CD4-positive, alpha-beta T cell treated with Interferon gamma for 1 hour (primary cell): ENCODE measurements at regions not wholly inside any gene's neighbourhood (a gene's known extent, or its start where the extent isn't known, plus 50 kb on each side); places are given as distances from the start of the nearest gene placed in this dataset.

Source experiments
- DNase-seq: peaks from one replicate; pipeline ENCODE4 v3.0.0-alpha.2; 2020

DNA sequence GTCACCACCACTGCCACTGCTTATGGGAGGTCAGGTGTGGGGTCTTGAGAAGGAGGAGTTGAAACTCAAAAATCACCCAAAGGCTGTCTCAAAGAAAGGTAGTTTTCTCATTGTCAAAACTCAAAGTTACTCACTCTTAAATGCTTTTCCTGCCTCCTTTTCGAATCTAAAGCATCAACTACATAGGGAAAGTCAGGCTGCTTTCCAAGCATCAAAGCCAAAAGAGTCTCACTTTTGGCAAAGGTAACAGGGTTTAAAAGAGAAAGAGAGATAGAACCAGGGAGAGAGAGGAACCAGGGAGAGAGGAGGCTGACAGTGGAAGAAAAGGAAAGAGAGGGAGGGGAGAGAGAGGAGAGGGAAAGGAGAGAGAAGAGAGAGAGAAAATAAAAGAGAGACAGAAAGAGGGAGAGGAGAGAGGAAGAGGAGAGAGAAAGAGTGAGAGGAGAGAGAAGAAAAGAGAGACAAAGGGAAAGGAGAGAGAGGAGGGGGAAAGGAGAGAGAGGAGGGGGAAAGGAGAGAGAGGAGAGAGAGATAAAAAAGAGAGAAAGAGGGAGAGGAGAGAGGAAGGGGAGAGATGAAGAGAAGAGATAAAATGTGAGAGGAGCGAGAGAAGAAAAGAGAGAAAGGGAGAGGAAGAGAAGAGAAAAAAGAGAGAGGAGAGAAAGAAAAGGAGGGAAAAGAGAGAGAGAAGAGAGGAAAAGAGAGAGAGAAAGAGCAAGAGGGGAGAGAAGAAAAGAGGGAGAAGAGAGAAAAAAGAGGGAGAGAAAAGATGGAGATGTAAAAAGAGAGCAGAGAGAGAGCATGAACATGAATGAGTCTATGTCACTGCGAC, 262.0 kb upstream of the TSHZ3 start:
- no peak for DNase-seq

DNA sequence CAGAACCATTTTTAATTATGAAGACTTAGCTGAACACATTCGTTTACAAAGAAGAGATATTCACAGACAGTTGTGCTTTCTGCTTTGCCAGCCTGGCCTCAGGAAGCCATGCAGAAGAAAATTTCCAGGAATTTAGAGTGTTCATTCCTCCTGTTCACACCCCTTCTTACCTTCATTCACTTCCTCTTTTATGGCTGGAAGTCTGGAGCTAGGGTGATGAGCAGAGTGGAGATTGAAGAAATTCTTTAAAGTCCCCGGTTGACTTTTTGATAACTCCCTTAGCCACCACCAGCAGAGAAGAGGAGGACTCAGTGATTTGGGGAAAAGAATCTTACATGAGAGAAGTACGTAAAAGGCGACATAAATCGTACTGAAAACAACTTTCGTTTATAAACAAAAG, 263.6 kb upstream of the TSHZ3 start:
- no peak for DNase-seq

DNA sequence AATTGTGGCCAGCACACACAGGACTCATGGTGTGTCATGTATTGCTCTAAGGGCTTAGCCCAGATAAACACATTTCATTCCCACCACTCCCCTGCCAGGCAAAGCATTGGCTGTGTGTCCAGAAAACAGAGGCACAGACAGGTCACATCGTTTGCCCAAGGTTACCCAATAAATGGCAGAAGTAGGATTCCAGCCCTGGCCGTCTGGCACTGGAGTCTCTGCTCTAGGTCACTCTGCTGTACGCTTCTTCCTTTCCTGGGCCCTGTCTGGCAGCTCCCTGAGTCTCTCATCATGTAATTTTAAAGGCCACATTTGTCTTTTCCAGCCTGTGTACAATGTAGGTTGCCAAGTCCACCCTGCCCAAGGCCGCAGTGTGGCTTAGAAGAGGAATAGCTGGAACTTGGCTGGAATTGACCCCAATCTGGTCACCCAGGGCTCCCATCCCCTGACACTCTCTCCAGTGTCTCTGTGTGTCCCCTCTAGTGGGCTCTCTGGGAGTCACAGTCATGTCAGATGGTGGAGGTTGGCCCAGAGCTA, 264.5 kb upstream of the TSHZ3 start:
- DNase-seq = no peak

DNA sequence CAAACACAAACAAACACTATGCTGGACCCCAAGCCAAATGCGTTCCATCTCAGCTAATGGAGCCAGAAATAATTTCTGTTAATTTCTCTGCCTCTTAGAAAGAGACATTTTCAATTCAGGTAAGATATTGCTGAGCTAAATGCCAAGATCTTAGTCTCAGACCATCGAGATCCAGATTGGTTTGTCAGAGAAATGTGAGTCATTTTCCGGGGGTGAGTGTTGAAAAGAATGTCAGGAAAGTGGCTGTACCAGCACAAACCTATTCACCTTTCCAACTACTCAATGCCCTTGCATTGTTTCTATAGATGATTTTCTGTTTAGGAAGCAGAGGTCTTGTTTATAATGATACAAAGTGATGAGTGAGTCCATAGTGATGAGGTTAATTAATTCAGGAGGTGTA, 266.8 kb upstream of the TSHZ3 start:
- DNase-seq = no peak

DNA sequence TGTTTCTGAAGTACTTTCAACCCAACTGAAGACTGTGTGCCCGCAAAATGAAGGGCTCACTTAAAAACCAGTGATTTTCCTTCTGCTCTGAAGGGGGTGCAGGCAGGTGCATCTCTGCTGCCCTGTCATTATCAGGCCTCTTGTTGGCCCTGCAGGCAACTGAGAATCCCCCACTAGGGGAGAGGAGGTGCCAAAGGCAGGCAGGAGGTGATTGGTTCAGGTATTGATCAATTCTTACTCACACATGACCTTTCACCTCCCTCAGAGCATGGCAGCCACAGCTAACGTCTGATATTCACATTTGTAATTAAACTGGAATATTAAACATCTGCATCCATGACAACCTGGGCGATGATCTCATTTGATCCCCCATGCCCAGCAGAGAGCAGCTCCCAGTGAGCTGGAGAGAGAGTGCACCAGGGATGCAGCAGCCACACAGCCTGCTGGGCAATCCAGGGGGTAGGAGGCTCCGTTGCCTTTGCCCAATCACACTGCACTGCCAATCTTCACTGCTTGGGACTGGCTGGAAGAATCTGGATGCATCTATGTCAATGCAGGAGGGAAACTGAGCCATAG, 267.9 kb upstream of the TSHZ3 start:
- DNase-seq = no peak

DNA sequence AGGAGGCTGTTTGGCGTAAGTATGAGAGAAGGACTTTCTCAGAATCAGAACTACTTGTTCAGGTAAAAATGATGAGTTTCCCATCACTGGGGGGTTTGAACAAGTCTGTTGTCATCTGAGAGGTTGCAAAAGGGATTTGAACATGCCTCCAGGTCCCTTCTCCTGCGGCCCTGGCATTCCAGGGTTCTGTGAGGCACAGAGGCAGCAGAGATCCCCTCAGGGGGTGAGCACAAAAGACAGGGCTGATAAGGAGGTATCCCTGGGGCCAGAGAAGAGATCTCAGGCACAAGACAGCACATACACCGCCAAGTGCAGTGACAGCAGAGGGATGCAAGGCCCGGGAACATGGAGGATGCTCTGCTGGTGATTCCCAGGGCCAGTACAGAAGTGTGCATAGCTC, 275.8 kb upstream of the TSHZ3 start:
- DNase-seq = no peak

DNA sequence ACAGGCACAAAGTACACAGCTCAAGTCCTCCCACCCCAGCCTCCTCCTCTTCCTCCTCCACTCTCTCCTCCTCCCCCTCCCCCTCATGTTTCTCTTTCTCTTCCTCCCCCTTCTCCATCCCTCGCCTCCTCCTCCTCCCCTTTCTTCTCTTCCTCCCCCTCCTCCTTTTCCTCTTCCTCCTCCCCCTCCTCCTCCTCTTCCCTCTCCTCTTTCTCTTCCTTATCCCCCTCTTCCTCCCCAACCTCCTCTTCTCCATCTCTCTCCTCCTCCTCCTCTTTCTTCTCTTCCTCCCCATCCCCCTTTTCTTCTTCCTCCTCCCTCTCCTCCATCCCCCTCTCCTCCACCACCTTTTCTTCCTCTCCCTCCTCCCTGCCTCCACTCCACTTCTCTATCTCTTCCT, 276.3 kb upstream of the TSHZ3 start:
- DNase-seq = no peak

DNA sequence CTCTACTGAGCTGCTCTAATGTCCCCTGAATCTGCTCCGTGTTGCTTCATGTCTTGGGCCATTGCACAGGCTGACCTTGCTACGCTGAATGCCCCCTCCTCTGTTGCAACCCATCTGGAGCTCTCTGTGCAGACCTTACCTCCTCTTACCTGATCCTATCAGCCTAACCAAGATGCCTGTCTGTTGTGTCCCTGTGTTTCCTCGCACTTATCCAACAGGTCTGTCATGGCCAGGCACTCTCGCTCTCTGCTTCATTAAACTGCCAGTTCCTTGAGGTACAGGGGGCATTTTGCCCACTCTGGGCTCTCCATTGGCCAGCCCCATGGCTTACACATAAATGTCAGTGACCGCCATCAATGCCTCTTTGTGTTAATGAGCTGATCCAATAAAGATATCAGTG, 277.7 kb upstream of the TSHZ3 start:
- DNase-seq = no peak

DNA sequence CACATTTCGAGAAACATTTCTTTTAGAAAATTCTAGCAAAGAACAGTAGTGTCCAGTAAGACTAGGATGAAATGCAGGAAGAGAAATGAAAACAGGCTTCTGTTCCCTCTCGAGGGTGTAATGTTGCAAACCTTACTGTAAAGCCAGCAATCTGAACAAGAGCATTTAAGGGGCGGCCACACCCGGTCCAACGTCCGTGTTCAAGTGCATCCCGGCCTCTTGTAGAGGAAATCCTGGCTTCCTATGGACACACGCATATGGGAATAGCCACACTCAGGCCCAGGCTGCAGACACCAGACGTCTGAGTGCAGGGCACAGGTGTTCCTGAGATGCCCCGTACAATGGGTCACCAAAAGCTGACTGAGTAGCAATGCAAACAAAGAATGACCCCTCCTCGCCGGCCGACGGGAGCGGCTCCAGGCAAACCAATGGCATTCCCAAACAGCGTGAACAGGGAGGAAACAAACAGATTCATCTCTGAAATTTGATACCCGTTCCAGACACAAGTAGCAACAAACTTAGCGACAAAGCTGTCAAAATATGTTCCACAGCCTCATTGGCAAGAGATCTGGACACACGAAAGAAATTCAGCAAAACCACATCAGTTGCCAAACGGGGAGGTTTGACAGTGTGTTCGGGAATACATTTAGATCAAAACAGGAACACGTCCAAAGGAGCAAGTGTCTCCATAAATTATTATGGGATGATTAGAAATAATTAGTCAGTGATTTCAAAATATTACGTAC, 278.6 kb upstream of the TSHZ3 start:
- DNase-seq = no peak

DNA sequence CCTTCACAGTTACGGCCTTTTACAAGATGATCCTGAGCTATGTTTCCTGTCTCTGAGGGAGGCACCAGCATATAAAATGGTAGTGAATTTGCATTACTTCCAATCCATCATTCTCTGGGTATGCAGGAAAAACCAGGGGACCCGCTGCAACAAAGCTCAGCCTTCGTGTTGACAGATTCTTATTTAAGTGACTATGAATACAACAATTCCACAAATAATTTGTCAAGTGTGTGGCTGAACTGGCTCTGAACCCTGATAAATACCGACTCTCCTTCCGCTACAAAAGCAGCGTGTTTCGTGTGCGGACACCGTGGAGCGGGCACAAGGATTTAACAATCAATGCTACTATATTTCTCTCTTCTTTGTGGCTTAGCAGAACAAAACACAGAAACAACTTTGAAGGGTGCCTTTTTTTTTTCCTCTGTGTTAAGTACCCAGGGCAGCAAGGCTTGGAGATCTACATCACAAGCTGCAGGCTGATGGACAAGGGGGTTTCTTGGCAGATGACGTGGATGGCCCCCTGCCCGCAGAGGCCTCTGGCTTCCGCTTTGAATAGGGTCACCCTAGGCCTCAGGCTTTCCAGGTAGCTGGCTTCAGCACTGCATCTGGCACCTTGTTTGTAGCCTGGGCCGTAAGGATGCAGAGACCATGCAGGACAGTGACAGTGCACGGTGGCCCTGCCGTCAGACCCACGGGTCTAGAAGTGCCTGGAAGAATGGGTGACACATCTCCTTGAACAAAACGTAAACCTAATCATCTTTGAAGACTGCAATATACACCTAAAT, 280.5 kb upstream of the TSHZ3 start:
- no peak for DNase-seq

DNA sequence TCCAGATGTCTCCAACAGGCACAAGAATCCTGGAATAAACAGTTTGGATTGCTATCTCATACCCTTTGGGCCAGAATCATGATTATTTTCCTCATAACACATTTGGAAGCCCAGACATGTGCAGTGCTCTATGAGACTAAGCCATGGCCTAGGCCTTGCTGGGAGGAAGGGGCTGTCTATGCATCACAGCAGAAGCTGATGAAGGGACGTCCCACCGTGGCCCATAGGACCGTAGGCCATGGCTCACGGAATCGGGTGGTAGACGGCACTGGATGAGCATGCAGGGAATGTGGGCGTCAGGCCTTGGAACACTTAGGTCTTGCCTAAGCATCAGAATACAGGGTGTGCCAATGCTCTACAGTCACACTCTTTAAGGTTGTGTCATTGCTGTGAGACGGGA, 283.8 kb upstream of the TSHZ3 start:
- DNase-seq = no peak

DNA sequence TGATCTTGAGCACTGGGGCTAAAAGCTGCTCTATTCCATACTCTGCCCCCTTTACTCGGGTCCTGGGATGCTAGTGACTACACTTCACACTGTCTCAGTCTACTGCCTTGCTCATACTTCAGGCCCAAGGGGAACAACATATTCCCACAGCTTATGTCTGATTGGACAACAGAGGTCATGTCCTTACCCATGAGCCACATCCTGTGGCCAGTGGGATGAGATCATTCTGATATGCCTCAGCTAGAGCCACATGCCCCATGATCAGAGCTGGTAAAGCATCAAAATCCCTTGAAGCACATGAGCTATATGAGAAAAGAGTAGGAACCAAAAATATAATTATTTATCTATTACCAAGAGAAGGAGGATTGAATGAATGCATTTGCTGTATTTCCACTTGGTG, 290.1 kb upstream of the TSHZ3 start:
- no peak for DNase-seq

DNA sequence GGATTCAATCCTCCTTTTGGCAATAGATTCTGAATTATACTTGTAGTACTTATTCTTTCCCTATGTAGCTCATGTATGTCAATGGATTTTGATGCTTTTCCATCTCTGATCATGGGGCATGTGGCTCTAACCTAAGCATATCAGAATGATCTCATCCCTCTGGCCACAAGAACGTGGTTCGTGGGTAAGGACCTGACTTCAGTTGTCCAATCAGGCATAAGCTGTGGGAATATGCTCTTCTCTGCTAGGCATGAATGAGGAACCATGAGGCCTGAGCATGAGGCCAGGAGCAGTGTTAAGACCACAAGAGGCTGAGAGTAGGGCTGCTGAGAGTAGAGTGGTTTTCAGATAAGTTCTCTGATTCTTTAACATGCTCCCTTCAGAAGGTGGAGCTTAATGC, 292.4 kb upstream of the TSHZ3 start:
- DNase-seq = no peak

DNA sequence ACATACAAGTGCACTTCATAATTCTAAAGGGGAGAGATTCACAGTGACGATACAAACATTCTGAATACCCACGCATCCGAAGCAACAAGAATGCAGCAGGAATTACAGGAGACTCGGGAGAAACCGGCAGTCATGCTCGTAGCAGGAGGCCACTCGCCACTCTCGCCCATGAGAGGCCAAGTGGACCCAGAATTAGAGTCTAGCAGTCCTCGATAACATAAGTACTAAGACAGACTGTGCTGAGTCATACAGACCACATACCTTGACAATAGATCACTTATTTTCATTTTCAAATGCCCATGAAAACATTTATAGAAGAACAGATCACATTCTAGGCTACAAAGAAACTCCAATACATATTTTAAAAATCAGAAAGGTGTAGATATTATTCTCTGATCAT, 299.1 kb upstream of the TSHZ3 start:
- DNase-seq = no peak

DNA sequence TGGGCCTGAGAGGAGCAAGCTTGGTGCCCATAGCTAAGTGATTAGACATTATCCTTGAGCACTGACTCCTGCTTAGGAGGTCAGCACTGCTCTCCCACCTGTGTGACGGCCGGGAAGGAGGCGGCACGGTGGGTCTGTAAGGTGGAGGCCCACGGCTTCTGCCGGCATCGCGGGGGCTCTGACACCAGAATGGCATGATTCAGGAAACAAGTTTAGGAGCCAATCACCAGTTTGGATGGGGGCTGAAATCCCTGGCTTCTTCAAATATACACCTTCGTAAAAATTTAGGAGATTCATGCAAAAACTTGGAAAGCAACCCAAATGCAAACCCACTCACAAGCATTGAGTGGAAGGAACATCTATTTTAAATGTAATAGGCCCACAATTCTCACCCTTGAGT, 307.3 kb upstream of the TSHZ3 start:
- DNase-seq = no peak

DNA sequence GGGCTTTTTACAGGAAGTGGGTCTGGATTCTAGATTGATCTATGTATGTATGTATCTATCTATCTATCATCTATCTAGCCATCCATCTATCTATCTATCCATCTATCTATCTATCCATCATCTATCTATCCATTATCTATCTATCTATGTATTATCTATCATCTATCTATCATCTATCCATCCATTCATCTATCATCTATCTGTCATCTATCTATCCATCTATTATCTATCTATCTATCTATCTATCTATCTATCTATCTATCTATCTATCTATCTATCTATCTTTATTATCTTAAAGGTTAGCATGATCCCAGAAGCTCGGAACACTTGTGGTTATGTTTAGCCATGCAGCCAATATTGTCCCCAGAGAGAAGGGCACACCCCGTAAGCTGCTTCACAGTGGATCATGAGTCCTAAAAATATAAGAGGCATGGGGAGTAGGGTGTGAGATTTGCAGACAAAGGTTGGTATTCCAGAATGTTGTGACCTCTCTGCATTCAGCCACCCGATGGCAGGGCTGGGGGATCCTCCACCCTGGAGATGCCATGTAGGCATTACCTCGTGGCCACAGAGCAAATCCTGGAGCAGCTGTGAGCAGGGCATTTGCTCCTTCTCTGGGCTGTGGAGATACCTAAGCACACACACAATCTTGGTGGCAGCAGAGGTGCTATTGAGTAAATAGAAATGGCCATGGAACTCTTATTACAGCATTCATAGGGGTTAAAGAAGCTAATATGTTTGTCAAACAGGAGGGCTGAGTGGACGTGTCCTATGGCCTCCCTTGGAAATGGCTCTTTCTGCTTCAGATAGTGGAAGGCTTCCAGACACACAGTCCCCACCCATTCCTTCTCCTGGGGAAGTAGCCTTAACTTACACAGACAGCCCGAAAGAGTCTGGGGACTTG, 310.0 kb upstream of the TSHZ3 start:
- DNase-seq = no peak

DNA sequence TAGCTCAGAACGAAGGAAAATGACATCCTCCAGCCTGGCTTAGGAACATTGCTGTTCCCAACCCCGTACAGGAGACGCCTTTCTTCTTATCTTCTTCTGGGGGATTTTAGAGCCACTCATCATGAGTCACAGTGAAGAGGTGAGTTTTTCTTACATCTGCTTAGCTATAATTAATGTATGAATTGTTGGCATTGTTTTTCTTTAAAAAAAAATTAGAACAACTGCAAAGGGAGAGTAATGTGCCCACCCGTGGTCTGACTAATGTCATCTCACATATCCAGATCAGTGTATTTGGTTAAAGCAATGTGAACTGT, 310.6 kb upstream of the TSHZ3 start:
- DNase-seq = no peak

DNA sequence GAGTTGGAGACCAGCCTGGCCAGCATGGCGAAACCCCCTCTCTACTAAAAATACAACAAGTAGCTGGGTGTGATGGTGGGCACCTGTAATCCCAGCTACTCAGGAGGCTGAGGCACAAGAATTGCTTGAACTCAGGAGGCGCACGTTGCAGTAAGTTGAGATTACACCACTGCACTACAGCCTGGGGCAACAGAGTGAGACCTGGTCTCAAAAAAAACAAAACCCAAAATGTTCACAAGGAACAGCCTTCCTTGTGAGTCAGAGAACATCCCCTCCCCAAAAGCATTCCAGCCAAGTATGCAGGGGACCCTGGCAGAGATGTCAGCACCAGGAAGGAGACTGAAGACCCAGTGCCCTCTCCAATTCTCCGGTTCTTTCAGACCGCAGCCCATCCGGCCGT, 314.9 kb upstream of the TSHZ3 start:
- DNase-seq = no peak

DNA sequence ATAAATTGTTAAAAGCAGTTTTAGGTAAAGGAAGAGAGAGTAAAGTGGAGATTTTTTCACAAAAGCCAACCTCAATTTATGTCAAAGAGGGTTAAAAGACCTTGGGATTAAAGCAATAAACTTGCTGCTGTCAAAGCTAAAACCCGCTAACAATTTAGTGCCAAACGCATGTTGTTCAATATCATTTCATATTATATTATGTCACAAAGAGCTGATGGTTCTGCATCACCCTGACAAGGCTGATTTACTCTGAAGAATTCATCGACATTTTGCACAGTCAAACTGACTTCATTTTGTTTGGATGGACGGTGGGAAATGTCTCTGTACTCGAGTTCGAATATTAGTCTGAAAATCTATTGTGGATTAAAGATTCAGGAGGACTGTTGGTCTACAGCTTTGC, 315.8 kb upstream of the TSHZ3 start:
- DNase-seq = no peak

DNA sequence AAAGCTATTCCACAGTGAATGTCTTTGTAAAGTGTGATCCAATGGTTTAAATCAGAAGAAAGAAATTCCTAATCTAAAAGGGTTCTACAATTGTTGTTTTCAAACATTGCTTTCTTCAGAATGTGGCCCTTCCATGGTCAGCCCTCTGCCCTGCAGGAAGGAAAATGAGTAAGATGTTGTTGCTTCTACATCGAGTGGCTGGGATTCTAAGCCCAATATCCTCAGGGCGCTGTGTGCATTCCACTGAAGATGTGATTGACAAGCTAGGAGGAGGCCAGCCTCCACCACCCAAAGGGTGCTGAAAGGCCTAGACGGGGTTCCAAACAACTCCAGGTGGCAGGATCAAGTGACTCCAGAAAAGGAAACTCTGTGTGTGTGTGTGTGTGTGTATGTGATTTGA, 316.9 kb upstream of the TSHZ3 start:
- no peak for DNase-seq

DNA sequence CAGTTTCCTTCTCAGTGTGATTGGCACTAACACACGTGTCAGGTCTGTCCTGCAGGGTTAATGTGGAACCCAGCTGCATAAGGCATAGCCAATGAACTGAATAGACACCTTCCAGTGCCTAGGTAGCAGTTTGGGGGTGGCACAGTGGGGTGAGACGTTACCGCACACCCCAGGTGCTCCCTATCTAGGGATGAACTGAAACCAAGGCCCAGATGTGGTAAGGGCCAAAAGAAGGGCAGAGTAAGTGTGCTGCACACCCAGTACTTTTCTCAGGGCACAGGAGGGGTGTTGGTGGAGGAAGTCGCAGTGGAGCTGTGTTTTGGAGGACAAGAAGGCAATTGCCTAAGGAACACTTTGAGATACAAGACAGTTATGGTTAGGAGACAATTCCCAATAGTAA, 317.9 kb upstream of the TSHZ3 start:
- DNase-seq = no peak

DNA sequence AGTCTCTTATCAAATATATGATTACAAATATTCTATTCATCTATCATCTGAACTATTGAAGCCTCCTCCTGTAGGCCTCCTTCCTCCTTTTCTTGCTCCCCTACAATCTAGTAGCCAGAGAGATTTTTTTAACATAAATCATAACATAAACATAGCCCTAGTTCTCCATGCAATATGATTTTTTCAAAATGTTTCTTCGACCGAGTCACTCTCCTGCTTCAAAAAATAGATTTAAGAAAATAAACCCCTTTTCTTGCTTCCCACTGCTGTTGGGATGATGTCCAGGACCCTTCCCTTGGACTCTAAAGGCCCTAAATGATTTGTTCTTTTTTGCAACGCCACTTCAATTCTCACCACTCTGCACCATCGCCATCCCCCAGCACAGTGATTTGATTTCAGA, 319.7 kb upstream of the TSHZ3 start:
- no peak for DNase-seq
